ENCODE measurements at regions not wholly inside any gene's neighbourhood (a gene's known extent, or its start where the extent isn't known, plus 50 kb on each side); places are given as distances from the start of the nearest gene placed in this dataset.

GRCh38 chr2:150538651-150539201 is 51.3 kb upstream of the RND3 start:
- DNase-seq (no peak), ATAC-seq (no peak)
- Histone ChIP-seq H3K9me3 (no peaks in the 10 kb centered on the region), H3K4me1 (no peaks in the 10 kb centered on the region), H3K36me3 (ENCODE audit: insufficient read depth in 1 of 2, low read depth in 1 of 2) (no peaks in the 10 kb centered on the region), H3K27me3 (ENCODE audit: insufficient read depth in 3 of 3, low read length in 2 of 3) (no peaks in the 10 kb centered on the region), H3K4me3 (no peak overlapping the region), H3K27ac (no peak overlapping the region)
- 42 to 50% (median 44%) methylated on average over 7 of the region's 7 CpGs for WGBS, 3 donors
- TF ChIP-seq CTCF (IDR thresholded peaks at IDR 0.05), result no peak
- intact Hi-C loops (cut with DNase I), result no loop called here
